Coronary artery (tissue), 2 donors: ENCODE measurements at regions not wholly inside any gene's neighbourhood (a gene's known extent, or its start where the extent isn't known, plus 50 kb on each side); places are given as distances from the start of the nearest gene placed in this dataset.

ENCODE experiments used
- DNase-seq: peaks from one replicate; pipeline ENCODE4 v3.0.0-alpha.2; 2017; ENCODE audit warnings: low spot score
- H3K27ac ChIP-seq, 2 donors: fragments of 200-600 bp; sonication (generic); one replicate each; pipeline ENCODE4 v1.5.1; 2016 to 2019
- H3K4me3 ChIP-seq: fragments of 200-600 bp; sonication (generic); 2 replicates; pipeline ENCODE4 v1.5.1; 2016; ENCODE audit warnings: mild to moderate bottlenecking, moderate library complexity
- CTCF ChIP-seq: fragments of 200-600 bp; sonication (generic); IDR thresholded peaks from one replicate; pipeline ENCODE4 v1.5.1; 2019; ENCODE audit warnings: antibody characterized with exemption

DNA sequence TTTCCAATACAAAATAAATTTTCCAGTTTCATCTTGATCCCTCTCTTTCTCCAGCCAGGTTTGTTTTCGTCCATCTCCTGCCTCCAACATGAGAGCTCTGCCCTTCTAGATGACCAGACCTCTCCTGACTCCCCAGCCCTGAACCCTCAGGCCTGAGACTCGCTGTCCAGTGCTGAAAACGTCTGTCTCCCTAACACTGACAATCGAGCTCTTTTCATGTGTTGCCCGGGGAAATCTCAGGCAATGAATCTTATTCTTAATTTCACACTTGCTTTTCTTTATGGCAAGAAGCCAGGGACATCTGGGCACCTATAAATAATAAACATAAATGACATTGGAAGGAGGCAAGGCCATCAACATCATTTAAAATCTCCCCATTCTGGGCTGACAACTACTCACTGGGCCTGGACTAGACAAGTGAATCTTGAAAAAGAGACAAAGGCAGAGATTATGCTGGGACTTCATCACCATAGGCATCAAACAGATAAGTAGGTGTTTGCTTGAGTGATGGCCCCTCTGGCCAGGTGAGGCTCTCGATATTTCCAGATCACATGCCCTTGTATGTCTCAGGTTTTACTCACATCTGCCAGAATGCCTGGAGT is 274.5 kb upstream of the B3GAT1 start:
- Histone ChIP-seq H3K4me3 (no peak overlapping the region), H3K27ac (no peak overlapping the region)
- no peak for DNase-seq
- TF ChIP-seq CTCF: no peak

DNA sequence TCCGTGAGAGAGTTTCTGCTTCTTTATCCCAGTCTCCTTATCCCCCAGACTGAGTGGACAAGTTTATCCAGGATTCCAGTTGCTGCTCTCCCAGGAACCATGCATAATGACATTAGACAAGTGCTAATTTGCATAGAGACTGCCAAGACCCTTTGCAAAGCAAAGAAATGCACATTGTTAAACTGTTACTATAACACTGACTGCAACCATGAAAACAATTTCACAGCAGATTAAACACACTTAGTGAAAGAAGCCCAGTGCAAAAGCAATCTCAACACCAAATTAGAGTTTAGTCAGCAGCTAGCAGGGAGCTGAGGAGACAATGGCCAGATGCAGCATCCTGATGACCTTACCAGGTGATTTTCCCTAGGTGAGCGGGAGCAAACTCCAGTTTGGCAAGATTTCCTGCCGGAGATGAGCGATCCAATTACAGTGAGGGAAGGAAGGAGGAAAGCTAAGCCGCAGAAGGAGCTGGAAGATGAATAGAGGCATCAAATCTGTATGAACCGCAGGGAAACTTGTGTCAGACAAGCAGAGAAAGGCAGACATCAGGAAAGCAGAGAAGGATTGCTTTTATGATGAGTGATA is 273.8 kb upstream of the B3GAT1 start:
- no peak overlapping the region for H3K27ac ChIP-seq
- no peak for DNase-seq
- TF ChIP-seq CTCF: no peak

DNA sequence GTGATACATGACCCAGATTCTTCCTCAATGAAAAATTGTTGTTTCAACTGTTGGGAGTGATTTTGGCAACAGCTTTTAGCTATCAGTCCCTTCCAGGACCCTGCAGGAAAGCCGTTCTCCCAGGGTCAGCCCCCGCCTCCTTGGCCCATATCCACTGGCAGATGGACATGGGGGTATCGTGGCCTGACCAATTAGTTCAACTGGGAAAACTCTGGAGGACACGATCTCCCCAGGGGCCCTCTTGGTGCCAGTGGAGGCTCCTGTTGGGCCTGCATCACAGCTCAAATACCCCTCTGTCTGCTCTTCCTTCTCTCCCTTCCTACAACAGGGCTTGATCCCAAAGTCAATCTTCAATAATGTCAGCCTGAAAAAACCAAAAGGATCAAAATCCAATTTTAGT is 272.5 kb upstream of the B3GAT1 start:
- H3K27ac ChIP-seq: no peak overlapping the region
- no peak overlapping the region for H3K4me3 ChIP-seq
- no peak for DNase-seq
- no peak for TF ChIP-seq CTCF

More for the DNA sequence above, 273.8 kb upstream of the B3GAT1 start:
- no peak overlapping the region for H3K4me3 ChIP-seq

DNA sequence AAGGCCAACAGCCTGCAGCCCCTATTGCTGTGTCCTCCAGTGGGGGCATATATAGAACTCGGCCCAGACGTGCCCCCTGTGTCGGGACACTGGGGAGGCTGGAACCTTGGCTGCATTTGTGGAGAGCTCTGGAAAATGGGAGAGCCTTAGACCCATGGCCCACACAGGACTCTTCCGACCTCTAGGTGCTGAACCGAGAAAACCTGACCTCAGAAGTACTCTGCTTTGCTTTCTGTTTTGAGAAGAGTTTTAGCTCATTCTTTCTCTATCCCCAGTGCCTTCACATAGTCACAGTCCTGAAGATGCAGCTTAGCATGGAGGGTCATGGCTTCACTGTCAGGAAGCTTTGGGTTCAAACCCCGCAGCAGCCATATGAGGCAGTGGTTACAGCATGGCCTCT is 271.8 kb upstream of the B3GAT1 start:
- H3K4me3 ChIP-seq: no peak overlapping the region

DNA sequence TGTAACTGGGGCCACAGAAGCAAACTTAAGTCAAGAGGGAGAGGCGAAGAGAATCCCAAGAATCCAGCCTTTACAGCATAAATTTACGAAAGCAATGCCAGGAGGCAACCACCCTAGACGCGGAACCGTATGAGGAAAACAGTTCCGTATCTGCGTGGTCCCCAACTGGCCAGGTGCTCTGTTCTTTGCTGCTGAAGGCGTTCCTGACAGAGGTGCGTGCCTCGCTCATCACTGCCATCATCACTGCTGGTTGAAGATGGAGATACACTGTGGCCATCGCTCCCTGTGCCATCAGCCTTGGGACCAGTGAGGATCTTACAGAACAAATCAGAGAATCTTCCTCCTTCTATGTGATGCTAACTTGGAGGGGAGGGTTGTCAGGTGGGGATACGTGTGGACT is 270.5 kb upstream of the B3GAT1 start:
- Histone ChIP-seq H3K27ac (no peak overlapping the region), H3K4me3 (no peak overlapping the region)
- DNase-seq: peak; percentile 57
- no peak for TF ChIP-seq CTCF

More for the DNA sequence above, 271.8 kb upstream of the B3GAT1 start:
- no peak for TF ChIP-seq CTCF
- no peak for DNase-seq
- no peak overlapping the region for H3K27ac ChIP-seq

- Histone ChIP-seq H3K4me3 (no peak overlapping the region), H3K27ac (no peak overlapping the region)
- no peak for TF ChIP-seq CTCF
- DNase-seq: peak; percentile 62
These were observed 267.6 kb upstream of the B3GAT1 start for GRCh38 chr11:134679592-134679991.

GRCh38 chr11:134678744-134679143 is 266.7 kb upstream of the B3GAT1 start:
- no peak overlapping the region for H3K27ac ChIP-seq
- H3K4me3 ChIP-seq: no peak overlapping the region
- TF ChIP-seq CTCF: no peak
- DNase-seq: no peak
